Muscle of back (tissue), 3 donors: ENCODE measurements at regions not wholly inside any gene's neighbourhood (a gene's known extent, or its start where the extent isn't known, plus 50 kb on each side); places are given as distances from the start of the nearest gene placed in this dataset.

Experiments used
- DNase-seq, 3 donors: peaks; one replicate each; pipeline versions ENCODE4 v3.0.0 to v3.0.0-alpha.2; 2013

- no peak for DNase-seq
Measured at GRCh38 chr20:6492271-6493055, 275.0 kb upstream of the BMP2 start.

DNA sequence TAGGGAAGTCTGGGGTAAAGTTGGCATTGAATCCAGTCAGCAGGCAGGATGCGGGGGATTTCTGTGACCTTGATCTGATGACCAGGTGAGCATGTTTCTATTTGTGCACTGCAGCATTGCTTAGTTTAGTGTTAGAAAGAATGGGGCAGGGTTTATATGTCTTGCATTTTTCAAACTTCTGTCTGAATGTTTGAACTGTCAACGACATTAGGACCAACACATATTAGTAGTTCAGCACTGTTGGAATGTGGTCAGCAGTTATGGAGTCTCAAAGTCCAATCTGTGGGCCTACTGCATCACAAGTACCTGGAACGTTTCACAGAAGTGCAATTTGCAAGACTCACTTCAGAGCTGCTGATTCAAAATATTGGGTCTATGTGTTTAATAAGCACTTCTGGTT lies 276.6 kb upstream of the BMP2 start:
- no peak for DNase-seq

GRCh38 chr20:6489361-6490171 lies 277.9 kb upstream of the BMP2 start:
- DNase-seq: no peak

DNA sequence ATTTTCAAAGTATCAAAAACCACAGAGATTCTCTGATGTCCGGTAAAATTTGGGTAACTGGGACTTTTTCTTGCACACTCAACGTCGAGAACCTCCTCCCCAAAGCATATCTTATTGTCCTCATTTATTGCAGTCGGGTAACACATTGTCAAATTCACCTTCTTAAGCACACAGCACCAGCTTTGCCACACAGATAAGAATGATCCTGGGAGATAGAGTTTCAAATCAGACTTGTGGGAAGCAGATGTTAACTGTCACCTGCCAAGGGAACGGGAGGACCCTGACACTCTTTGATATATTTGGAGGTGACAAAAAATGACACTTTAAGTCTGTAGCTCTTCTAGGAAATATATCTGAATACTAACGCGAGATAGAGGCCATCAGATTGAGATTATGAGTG lies 282.1 kb upstream of the BMP2 start:
- DNase-seq: no peak

GRCh38 chr20:6483727-6484126 lies 283.8 kb upstream of the BMP2 start:
- DNase-seq: no peak

DNA sequence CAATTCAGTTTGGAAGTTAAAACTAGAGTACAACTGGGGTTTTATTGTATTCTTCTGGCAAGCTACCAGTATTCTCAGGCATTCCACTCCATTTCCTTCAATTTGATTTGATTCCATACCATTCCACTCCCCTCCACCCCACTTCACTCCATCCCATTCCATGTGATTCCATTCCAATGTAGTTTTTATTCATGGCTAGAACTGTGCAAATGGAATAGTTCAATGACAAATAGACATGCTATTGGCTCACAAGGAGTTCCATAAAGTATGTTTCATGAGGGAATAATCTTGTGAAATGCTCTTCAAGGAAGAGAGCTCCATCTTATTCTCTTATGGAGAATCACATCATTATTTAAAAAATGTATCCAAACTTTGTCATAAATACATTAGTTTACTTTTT lies 285.0 kb upstream of the BMP2 start:
- peak in 2 of 3 donors; percentile 28 to 71 for DNase-seq

DNA sequence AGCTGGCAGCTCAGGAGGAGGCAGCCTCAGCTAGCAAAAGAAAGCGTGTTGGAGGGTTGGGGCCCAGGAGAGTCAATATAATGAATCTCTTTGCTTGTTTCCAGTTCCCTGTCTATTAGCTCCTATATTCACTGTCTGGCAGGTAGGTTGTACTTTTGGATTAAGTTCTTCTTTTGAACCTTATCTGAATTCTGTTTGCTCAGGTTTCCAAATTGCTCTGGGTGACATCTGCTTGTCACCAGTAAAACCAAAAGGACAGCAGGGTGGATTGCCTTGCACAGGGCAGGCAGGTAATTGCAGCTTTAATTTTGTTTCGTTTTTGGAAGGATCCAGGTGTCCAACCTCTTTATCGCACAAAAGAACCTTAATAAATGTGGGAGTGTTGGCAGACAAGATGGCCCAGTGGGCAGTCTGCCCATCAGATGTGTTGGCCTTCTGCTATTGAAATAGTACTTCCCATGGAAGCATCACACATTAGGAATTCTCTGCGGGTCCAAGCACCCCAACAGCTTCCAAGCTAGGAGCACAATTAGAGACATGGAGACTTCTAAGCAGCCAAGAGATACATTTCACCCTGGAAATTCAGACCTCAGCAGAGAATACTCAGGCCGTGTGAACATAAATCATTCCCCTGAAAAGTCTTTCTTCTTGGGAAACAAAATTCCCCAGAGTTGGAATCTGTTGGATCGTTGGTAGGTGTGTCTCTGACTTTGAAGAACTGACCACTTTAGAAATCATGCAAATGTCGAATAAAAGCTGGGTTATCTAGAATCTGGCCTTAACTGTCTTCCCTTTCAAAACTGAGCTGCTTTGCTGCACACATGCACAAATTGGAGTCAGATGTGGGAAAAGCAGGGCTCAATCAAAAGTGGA lies 286.9 kb upstream of the BMP2 start:
- peak in 2 of 3 donors; percentile 39 to 75 for DNase-seq

DNA sequence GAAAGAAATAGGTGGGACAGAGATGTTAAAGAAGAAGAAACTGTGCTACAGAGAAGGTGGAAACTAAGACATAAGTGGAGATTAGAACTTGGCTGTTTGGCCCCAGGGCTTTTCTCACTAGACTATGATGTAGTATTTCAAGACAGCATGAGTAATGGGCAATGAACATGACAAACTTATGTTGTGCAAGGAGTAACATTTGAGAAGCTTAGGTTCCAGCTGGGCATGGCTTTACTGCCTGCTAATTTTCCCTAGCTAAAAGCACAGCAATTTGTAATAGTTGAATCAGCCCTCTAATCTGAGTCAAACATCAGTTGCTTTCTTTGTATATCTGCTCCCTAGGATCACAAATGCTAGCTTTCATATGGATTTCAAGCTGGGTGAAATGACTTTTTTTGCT lies 294.3 kb upstream of the BMP2 start:
- DNase-seq: no peak

- no peak for DNase-seq
Measured at GRCh38 chr20:6471871-6472270, 295.6 kb upstream of the BMP2 start.

GRCh38 chr20:6471110-6471647 lies 296.3 kb upstream of the BMP2 start:
- DNase-seq: no peak

DNA sequence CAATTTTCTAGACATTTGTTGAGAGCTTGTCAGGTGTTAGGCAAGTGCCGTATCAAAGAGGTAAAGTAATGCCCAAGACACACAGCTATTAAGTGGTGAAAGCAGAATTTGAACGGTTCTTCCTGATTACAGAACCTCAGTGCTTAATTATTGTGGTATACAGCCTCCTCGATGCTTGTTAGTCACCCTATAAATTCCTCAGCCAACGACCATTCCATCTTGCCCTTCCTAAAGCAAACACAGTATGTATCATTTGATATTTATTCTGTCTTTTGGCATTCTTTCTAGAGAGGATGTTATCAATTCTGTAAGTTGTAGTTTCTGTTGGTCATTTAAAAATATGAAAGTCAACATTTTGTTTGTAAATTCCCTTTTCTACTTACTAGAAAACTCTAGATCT lies 297.8 kb upstream of the BMP2 start:
- no peak for DNase-seq

DNA sequence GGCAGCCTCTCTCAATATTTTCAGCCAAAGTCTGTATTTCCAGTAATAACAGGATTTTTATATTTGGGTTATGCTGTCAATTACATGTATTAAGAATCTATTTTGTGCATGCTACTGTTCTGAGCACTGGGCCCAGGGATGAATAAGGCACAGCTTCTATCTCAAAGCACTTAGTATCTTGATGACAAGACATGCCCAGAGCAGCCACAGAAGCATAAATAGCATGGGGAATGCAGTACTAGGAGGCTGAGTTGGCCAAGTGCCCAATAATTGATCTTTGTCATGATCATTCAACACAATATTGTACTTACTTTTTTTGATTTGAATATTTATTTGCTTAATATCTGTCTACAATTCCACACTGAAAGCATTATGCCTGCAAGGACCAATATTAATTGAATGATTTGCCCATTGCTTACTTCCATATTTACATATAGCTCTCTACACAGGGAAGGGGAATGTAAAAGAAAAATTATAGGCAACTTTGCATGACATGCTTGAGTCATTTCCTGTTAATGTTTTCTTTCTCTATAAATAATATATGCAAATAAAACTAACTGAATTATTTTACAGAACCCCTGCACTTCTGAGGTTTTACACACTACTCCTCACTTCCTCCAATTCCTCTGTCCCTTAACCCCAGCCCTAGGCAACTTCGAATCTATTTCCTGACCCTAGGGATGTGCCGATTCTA lies 298.9 kb upstream of the BMP2 start:
- DNase-seq: no peak

GRCh38 chr20:6467562-6467961 lies 299.9 kb upstream of the BMP2 start:
- DNase-seq: no peak

DNA sequence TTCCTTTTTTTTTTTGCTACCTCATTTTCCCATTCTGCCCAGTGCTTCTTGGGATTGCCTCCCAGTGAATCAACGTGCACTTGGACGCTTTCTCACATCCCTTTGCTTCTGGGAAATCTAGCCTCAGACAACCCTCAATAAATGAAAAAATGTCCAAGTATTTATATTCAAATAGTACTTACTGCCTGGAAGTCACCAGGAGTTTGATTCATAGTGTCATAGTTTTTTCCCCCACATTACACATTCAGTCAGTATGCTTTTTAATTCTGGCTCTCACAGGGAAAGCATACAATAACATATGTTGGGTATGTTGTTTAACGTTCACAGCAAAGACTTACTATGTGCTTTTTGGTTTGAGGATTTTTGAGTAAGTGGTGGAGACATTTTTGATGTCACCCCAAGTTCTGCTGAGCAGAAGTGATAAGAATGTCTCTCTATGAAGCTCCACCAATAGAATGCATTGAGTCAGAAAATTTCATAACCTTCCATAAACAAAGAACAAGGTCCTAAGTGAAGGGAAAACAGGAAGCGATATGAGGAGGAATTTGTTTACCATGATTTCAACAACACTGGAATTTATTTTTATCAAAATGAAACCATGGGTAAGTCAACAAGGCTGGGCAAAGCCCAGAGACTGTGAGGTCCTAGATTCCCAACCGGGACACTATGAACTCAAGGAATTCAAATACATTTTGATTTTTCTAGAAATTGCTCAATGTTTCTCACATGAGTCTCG lies 301.2 kb upstream of the BMP2 start:
- no peak for DNase-seq

- DNase-seq: no peak
Measured at GRCh38 chr20:6450841-6451240, 316.6 kb upstream of the BMP2 start.

DNA sequence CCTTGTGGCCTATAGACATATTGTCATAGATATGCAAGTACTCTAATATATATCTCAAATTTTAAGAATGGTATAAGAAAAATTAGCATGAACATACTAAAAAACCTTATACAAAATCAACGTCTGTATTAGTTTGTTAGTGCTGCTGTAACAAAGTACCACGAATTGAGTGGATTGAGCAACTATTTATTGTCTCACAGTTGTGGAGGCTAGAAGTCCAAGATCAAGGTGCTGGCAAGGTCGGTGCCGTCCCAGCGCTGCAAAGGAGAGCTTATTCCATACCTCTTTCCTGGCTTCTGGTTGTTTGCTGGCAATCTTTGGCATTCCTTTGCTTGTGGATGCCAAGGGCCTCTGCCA lies 317.6 kb upstream of the FERMT1 start:
- DNase-seq: no peak

DNA sequence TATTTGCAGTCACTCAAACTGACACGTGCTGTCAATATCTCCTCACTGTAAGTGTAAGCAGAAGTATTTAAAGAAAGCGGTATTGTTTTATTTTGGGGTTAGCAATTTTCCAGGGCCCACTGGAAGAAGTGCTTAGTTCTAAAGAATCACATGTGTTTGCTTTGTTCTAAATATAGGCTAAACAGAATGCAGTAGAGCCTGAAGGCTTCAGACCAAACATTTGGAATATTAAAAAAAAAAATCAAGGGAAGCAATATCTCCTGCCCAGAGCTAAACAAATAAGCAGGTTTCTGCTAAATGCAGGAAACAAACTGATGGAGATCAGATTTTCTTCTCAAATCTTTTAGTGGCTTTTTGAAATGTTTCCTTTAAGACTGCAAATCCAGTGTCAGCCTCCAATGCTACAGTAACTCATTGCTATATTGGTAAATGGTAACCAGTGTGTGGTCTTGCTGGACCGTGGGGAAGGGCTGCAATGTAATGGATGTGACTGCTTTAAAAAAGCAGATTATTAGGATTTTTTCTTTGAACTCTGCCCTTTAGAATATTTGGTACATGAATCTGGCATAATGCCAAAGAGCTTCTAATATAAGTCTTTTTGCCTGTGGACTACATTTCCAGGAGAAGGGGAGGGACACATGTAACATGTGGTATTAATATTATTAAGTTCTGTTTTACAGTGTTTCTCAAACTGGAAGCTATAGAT lies 317.1 kb upstream of the FERMT1 start:
- DNase-seq: peak in 1 of 3 donors; percentile 11

DNA sequence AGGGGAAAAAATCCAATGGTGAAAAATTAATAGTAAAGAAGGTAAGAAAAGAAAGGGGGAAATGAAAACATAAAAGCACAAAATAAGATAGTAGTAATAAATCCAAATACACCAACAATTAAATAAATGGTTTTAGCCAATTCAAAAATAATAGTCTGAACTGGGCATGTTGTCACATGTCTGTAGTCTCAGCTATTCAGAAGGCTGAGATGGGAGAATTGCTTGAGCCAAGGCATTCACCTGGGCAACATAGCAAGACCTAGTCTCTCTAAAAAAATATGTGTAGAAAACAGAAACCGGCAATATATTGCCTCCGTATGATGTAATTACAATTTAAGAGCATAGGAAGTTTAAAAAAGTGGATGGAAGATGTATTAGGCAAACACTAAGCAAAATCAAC lies 311.3 kb upstream of the FERMT1 start:
- no peak for DNase-seq

GRCh38 chr20:6430381-6430780 lies 307.6 kb upstream of the FERMT1 start:
- no peak for DNase-seq

- no peak for DNase-seq
Measured at GRCh38 chr20:6426287-6426891, 303.6 kb upstream of the FERMT1 start.
